T47D (cell line): ENCODE measurements at regions not wholly inside any gene's neighbourhood (a gene's known extent, or its start where the extent isn't known, plus 50 kb on each side); places are given as distances from the start of the nearest gene placed in this dataset.

ENCODE experiments used
- DNase-seq, 2 experiments: peaks; one replicate each; pipeline versions ENCODE4 v3.0.0 to v3.0.0-alpha.2; 2011 to 2012; ENCODE audit warnings: low read depth in 1 of 2, low spot score in 1 of 2
- JUND ChIP-seq: IDR thresholded peaks from 2 replicates; pipeline ENCODE4 v1.6.1; 2012; ENCODE audit warnings: low read depth
- in situ Hi-C: cut with HindIII; loops from 2 replicates; pipeline ENCODE4 v1.10.0; 2016; ENCODE audit warnings: low sequenced_read_pairs, low pct_unique_long_range_greater_than_20kb

DNA sequence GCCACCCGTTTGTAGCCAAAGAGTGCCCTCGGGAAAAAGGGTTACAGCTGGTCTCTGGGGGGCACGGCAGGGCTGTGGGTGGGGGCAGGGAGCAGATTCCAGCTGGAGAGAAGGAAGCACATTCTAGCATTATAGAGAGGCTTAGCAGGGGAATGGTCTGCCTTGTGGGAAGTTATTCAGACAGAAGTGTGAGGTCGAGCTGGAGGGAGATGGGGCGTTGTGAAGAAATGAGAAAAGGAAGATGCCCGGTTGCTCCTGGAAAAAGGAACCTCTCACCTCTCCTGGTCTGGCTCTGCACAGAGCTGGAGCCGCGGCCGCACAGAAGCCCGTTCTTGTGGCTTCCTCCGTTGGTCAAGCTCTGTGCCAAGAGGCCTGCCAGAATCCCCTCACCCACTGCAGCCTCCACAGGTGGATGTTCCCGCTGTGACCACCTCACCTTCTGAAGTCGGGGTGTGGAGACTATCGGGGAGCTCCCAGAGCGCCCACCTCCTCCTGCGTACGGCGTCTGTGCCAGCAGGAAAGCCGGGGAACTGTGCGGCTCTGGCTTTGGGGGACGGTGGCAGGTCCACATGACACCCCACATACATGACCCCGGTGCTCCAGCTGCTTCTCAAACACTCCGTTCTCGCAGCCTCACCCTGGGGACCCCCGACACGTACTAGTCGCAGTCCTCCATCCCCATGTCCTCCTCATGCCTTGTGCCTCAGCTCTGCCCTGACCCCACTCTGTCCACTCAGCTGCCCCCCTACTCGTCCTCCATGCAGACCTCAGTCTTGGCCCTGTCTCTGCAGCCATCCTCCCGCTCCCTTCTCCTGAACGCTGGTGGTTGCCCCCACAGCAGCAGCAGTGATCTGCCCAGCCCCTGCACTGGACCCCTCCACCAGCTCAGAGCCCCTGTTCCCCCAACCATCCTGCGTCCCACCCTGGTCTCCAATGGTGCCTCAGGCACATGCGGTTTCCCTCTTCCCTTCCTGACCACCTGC is 52.2 kb upstream of the HGFAC start:
- no peak for DNase-seq
- no peak for TF ChIP-seq JUND
- in situ Hi-C loops = no loop called here

DNA sequence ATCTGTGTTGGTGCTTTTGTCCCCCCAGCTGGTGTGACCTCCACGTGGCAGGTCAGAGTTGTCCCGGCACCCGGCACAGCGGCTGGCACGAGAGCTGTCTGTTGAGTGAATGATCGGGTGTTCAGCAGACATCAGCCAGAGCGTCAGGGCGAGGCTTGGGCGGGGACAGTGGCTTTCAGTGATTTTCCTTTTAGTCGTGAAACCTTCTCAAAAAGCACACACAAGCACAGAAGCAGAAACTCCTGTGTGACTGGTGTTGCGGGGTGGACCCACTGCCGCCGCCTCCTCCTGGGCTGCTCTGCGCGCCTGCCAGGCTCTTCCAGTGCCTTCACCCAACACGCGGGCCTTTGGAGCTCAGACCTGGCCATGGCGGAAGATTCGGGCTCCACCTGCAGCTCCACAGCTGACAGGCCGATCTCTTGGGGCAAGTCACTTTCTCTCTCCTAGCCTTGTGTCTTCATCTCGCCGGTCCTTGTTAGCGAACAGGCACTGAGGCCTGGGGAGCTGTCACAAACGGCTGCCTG is 51.4 kb upstream of the HGFAC start:
- no peak for DNase-seq
- TF ChIP-seq JUND = no peak
- in situ Hi-C loops = no loop called here

DNA sequence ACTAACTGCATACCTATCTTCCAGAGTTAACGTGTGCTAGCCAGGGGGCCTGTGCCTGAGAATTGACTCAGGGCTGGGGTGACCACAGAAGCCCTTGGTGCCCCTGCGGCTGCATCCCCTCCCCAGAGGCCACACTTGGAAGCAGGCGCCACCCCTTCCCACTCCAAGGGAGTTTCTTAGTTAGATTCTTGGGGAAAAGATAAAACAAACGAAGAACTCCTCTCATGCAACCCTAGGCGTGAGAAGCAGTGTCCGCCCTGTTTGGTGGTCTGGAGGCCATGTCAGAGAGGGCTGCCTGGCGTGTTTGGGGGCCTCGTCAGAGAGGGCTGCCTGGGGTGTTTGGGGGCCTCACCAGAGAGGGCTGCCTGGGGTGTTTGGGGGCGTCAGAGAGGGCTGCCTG is 50.3 kb upstream of the HGFAC start:
- in situ Hi-C loops = no loop called here
- TF ChIP-seq JUND = no peak
- no peak for DNase-seq
